Peyer's patch (tissue), 4 donors: ENCODE measurements at regions not wholly inside any gene's neighbourhood (a gene's known extent, or its start where the extent isn't known, plus 50 kb on each side); places are given as distances from the start of the nearest gene placed in this dataset.

Experiments
- POLR2A ChIP-seq, 2 donors: fragments of 450-650 bp; IDR thresholded peaks; one replicate each; pipeline ENCODE4 v1.5.1; 2017; ENCODE audit warnings: antibody characterized with exemption in 2 of 2, mild to moderate bottlenecking in 2 of 2, moderate library complexity in 2 of 2
- TF ChIP-seq, protein P1 (sequence below), 6 experiments: fragments of 450-650 bp in 4 of 6; fragments of 200-600 bp in 2 of 6; sonication (generic) in 1 of 6; IDR thresholded peaks; one replicate each; pipeline ENCODE4 v1.5.1; 2017 to 2019; ENCODE audit warnings: antibody characterized with exemption in 6 of 6, mild to moderate bottlenecking in 3 of 6, moderate library complexity in 1 of 6

DNA sequence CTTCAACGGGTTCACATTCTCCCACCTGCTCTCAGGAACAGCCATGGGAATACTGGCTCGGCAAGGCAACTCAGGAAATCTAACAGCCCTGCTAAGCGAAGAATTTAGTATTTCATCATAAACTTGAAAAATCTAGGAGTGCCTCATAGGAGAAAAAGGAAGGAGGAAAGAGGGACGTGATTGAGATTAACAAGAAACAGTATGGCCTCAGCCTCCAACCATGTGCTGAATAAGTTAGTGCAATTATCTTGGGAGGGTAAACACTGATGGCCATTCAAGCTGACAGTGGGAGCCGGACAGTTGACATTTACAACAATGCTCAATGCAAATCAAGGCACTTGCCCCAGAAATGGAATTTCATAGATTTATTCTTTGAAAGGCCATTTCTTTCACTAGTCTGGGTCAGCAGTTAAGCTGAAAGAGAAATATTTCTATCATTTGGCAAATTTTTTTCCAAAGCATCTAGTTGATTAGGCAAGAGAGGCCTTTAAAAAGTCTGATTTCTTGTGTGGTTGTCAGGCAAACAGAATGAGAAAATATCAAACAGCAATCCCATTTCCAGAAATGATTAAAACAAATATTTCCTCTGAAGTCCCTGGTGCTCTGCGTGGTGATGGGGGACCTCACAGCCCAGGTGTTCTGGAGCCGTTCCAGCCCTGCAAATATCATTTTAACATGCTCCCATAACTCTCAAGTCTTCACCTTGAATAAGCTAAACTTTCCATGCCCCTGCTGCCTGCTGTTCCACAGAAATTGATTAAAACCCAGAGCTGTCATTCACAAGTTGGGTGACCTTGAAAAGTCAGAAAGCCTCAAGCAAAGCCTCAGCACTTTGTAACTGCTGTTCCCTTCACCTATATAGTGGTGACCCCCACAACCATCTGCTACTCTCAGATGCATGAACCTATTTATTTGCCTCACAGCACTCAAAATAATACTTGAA is 121.6 kb downstream of the PHLDA1 start:
- TF ChIP-seq, protein P1, sequence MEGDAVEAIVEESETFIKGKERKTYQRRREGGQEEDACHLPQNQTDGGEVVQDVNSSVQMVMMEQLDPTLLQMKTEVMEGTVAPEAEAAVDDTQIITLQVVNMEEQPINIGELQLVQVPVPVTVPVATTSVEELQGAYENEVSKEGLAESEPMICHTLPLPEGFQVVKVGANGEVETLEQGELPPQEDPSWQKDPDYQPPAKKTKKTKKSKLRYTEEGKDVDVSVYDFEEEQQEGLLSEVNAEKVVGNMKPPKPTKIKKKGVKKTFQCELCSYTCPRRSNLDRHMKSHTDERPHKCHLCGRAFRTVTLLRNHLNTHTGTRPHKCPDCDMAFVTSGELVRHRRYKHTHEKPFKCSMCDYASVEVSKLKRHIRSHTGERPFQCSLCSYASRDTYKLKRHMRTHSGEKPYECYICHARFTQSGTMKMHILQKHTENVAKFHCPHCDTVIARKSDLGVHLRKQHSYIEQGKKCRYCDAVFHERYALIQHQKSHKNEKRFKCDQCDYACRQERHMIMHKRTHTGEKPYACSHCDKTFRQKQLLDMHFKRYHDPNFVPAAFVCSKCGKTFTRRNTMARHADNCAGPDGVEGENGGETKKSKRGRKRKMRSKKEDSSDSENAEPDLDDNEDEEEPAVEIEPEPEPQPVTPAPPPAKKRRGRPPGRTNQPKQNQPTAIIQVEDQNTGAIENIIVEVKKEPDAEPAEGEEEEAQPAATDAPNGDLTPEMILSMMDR (IDR thresholded peaks at IDR 0.05) = no peak
- TF ChIP-seq POLR2A (IDR thresholded peaks at IDR 0.05) = no peak
